Upper lobe of left lung (tissue), 4 donors: ENCODE measurements at regions not wholly inside any gene's neighbourhood (a gene's known extent, or its start where the extent isn't known, plus 50 kb on each side); places are given as distances from the start of the nearest gene placed in this dataset.

Experiments
- EP300 ChIP-seq, 4 donors: sonication (generic); formaldehyde crosslinking; IDR thresholded peaks; one replicate each; pipeline ENCODE4 v1.5.1; 2017; ENCODE audit warnings: antibody characterized with exemption in 4 of 4, control low read depth in 2 of 4
- POLR2A ChIP-seq, 4 donors: fragments of 450-650 bp; IDR thresholded peaks; one replicate each; pipeline ENCODE4 v1.5.1; 2016 to 2017; ENCODE audit warnings: antibody characterized with exemption in 4 of 4, mild to moderate bottlenecking in 2 of 4
- POLR2AphosphoS5 ChIP-seq, 2 donors: sonication (generic); formaldehyde crosslinking; IDR thresholded peaks; one replicate each; pipeline ENCODE4 v1.5.1; 2017; ENCODE audit warnings: antibody characterized with exemption in 2 of 2
- TF ChIP-seq, protein P1 (sequence below), 6 experiments: fragments of 450-650 bp in 4 of 6; fragments of 200-600 bp in 2 of 6; sonication (generic) in 2 of 6; IDR thresholded peaks; one replicate each; pipeline ENCODE4 v1.5.1; 2016 to 2019; ENCODE audit warnings: antibody characterized with exemption in 6 of 6

DNA sequence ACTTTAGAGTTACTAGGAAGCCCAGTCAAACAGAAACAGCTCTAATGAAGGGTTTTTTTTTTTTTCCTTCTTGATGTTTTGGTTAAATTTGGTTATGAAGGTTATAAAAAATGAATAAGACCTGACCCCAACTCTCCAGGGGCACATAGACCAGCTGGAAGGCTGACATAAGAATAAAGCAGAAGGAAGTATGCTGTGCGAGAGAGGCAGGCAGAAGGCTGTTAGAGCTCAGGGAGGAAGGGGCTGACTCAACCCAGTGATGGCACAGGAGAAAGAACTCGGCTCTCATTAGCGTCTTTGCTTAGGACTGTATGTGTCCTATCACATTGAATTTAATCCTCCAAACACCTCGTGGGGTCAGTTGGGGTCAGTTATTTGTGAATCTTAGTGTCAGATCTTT lies 474.6 kb downstream of the PMP22 start:
- TF ChIP-seq, protein P1, sequence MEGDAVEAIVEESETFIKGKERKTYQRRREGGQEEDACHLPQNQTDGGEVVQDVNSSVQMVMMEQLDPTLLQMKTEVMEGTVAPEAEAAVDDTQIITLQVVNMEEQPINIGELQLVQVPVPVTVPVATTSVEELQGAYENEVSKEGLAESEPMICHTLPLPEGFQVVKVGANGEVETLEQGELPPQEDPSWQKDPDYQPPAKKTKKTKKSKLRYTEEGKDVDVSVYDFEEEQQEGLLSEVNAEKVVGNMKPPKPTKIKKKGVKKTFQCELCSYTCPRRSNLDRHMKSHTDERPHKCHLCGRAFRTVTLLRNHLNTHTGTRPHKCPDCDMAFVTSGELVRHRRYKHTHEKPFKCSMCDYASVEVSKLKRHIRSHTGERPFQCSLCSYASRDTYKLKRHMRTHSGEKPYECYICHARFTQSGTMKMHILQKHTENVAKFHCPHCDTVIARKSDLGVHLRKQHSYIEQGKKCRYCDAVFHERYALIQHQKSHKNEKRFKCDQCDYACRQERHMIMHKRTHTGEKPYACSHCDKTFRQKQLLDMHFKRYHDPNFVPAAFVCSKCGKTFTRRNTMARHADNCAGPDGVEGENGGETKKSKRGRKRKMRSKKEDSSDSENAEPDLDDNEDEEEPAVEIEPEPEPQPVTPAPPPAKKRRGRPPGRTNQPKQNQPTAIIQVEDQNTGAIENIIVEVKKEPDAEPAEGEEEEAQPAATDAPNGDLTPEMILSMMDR (IDR thresholded peaks at IDR 0.05): no peak
- no peak for TF ChIP-seq POLR2A (IDR thresholded peaks at IDR 0.05)
- TF ChIP-seq POLR2AphosphoS5 (IDR thresholded peaks at IDR 0.05): no peak
- no peak for TF ChIP-seq EP300 (IDR thresholded peaks at IDR 0.05)
